Inferior parietal cortex (tissue), 1 donor: ENCODE measurements at regions not wholly inside any gene's neighbourhood (a gene's known extent, or its start where the extent isn't known, plus 50 kb on each side); places are given as distances from the start of the nearest gene placed in this dataset.

Source experiments
- DNase-seq: peaks from one replicate; pipeline ENCODE4 v3.0.0-alpha.2; 2016; ENCODE audit errors: extremely low spot score

DNA sequence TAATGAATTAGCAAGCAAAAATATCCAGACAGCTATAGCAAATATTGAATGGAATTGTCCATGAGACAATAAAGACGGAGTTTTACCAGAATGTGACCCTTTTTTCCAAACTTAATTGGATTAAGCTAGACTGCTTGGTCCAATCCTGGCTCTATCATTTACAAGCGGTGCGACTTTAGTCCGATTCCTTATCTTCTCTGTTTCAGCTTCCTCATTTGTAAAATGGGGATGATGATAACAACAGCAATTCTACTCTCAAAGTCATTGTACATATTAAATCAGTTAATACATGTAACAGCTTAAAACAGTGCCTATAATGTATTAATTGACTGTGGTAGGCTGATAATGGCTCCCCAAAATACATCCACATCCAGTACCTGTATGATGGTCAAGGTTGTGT is 62.1 kb upstream of the CRBN start:
- DNase-seq = no peak

DNA sequence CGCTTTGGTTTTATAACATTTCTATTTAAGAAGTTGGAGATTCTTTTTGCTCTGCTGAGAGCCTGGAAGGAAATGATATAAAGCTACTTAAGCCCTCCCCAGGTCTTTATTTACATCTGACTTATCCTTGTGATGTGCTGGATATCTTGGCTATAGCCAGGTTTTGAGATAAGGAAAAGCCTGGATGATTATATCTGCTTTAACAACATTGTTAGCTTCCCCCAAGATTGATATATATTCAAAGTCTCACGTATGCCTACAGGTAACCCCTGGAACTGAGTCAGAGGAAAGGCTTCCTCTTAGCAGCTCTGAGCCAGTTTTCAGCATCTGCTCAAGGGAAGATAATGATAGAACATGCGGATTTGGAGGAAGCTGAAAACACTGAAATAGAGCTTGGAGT is 61.5 kb upstream of the CRBN start:
- DNase-seq = peak; percentile 14

DNA sequence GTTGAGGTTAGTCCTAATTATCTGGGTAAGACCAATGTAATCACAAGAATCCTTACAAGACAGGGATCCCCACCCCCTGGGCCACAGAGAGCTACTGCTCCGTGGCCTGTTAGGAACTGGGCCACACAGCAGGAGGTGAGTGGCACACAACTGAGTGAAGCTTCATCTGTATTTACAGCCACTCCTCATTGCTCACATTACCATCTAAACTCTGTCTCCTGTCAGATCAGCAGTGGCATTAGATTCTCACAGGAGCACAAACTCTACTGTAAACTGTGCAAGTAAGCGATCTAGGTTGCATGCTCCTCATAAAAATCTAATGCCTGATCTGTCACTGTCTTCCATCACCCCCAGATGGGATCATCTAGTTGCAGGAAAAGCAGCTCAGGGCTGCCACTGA is 58.5 kb upstream of the CRBN start:
- DNase-seq = no peak

GRCh38 chr3:3232251-3232650 is 52.8 kb upstream of the CRBN start:
- no peak for DNase-seq
